HG03354 (cell line): ENCODE measurements at regions not wholly inside any gene's neighbourhood (a gene's known extent, or its start where the extent isn't known, plus 50 kb on each side); places are given as distances from the start of the nearest gene placed in this dataset.

Experiments
- ATAC-seq: cut with Tn5 transposase; IDR thresholded peaks from one replicate; pipeline ENCODE4 v1.9.1; 2021; ENCODE audit warnings: mild to moderate bottlenecking; ENCODE audit not compliant: unreplicated experiment, poor library complexity, severe bottlenecking

DNA sequence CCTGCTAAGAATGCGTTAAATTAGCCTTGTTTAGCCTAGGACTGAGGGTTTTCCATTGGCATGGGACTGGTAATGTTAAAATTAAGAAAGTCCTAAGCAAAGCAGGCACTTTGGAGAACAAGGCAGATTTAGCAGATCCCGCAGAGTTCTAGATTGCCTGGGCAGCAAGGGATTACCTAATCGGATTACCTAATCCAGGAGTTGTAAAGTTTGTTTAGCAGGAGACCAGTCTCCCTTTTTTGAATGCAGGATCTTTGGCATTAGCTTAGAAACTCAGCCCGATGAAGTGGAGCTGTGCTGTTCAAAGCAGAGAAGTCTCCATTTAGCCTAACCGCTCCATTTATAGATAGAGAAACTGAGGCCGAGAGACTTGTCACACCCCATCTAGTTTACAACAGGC, 206.0 kb downstream of the DMRT2 start:
- ATAC-seq: no peak

DNA sequence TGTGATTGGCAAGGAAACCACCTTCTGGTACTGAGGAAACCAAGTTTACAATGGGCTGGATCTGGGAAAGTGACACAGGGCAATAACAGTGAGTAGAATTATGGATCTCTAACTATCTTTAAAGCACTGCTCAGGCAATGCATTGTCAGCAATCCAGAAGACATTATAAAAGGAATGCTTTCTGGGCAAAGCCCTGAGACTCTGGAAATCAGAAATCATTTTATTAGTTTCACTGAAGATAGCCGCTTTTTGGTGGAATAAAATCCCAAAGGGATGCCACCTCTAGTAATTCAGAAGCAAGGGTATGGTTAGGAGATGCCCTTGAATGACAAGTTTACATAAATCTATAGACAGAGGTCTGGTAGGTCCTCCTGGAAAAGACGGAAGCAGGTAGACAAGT, 211.1 kb downstream of the DMRT2 start:
- no peak for ATAC-seq

GRCh38 chr9:1261879-1262766, 212.0 kb downstream of the DMRT2 start:
- ATAC-seq: no peak

- peak; percentile 80 for ATAC-seq
These were observed 217.0 kb downstream of the DMRT2 start for GRCh38 chr9:1267141-1267570.

DNA sequence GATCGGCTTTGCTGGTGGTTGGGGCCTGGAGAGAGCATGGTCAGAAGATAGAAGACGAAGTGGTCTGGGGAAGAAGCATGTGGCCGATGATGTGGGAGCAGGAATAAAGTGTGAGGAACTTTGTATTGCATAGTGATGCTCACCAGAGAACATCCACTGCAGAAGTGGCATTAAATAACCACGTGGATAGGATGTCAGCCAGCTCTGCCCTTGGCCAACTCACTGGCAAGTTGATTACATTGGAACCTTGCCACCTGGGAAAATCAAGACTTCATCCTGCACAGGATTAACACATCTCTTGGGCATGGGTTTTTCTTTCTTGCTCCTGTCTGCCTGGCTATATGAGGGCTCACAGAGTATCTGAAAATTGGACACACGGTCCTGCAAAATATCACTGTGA, 217.4 kb downstream of the DMRT2 start:
- ATAC-seq: no peak

DNA sequence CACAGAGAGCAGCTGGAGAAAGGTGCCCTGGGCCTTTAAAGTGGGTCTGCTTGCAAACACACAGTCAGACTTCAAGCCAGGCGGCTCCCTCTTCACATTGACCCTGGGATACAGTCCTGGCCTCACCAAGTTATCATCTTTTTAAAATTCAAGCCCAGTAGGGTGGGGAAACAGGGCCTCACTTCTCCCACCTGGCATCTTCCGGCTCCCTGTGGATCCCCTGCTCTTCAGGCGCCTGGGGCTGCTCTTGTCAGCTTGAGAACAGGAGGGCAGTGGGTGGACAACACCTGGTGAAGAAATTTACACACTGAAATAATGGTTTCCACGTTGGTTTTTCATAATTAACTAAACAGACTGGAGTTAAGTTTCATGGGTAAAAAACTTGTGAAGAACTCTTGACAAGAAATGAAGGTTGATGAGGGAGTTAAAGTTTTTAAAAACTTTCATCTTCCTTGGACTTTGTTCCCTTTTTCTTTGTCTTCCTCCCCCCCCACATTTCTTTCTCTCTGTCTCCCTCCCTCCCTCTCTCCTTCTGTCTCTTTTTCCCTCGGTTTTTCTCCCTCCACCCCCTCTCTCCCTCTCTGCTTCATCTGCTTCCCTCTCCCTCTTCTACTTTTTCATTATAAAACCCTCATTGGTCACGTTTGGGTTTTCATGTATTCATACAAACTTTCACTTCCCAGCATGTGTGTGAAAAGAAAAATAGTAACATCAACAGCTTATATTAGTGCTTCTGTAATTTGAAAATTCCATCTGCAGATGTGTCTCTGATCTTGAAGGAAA, 219.6 kb downstream of the DMRT2 start:
- no peak for ATAC-seq

- ATAC-seq: no peak
These were observed 221.2 kb downstream of the DMRT2 start for GRCh38 chr9:1271367-1271766.

DNA sequence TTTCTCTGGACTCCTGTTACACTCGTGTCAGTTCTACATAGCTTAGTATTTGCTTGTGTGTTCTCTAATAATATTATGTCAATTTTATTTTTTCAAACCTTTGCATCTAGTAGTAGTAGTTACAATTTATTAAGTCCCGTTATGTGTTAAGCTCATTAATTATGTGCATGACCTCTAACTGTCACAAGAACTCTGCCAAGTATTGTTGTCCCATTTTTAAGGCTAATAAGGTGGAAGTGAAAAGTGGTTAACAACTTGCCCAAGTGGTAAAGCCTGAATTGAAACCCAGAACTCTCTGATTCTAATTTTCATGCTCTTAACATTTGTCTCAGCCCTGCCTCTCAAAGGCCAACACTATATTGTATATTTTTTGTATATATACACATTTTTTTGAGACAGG, 221.6 kb downstream of the DMRT2 start:
- no peak for ATAC-seq

- no peak for ATAC-seq
These were observed 222.3 kb downstream of the DMRT2 start for GRCh38 chr9:1272488-1272887.

DNA sequence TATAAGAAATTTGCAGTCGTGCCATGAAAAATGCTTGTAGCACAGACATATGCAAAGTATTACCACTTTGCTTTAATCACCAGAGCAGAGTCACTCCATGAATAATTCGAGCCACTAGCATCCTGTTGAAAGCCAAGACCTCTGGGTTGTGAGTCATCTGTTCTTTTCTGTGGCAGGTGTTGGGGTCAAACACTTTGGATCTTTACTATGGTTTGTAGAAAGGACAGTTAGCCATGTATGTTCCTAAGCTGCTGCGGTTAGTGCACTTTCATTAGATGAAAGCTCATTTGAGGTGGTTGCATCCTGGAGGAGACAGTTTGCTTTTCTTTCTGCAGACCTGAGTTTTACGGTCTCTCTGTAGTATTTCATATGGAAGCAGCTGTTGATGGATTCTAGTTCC, 223.7 kb downstream of the DMRT2 start:
- ATAC-seq: no peak

DNA sequence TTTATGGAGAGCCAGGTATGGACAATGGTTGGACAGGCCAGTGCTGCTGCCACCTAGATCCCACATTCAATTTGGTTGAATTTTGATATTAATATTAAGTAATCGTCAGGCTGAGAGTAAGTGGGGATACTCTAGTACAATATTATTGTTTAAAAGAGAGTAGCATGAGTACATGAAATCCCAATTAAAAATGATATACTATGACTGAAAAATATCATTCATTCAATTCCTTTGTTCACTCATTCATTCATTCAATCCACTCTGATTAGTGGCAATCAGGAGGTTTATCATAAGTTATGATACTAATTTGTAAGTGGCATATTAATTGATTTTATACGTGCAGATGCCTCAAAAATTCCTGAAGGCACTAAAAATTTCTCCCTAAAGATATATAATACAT, 224.2 kb downstream of the DMRT2 start:
- ATAC-seq: no peak

GRCh38 chr9:1276474-1276873, 226.3 kb downstream of the DMRT2 start:
- no peak for ATAC-seq

DNA sequence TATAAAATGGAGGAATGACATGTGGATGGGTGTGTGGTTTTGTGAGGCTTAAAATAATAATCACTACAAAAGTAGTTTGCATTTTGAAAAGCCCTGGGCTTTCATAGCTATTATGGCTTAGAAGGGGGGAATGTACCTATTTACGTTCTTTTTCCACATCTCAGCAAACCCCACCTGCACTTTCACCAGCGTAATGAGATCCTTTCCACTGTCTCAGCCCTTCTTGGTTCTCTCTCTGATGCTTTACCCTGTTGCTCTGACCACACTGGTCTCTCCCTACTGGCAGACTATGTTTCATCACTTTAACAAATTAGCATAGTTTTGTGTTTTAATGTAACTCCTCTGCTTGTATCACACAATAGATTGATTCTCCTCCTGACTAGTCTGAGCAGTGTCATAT, 234.6 kb downstream of the DMRT2 start:
- ATAC-seq: no peak

DNA sequence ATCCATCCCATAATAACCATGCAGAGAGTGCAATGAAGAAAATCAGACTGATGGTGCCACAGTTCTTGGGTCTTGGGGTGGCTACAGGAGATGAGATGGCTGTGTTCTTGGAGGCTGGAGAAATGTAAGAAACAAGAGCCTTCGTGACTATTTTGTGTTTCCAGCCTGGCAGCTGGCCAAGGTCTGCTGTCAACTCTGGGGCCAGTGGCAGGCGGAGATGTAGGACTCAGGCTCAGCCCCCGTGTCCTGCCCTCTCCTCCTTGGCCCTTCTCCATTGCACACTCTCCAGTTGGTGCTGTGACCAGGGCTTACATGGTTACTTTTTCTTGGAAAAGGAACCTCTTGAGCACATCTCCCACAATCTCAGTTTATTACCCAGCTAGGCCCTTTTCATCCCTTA, 235.4 kb downstream of the DMRT2 start:
- ATAC-seq: no peak

GRCh38 chr9:1292384-1292783, 242.2 kb downstream of the DMRT2 start:
- no peak for ATAC-seq

DNA sequence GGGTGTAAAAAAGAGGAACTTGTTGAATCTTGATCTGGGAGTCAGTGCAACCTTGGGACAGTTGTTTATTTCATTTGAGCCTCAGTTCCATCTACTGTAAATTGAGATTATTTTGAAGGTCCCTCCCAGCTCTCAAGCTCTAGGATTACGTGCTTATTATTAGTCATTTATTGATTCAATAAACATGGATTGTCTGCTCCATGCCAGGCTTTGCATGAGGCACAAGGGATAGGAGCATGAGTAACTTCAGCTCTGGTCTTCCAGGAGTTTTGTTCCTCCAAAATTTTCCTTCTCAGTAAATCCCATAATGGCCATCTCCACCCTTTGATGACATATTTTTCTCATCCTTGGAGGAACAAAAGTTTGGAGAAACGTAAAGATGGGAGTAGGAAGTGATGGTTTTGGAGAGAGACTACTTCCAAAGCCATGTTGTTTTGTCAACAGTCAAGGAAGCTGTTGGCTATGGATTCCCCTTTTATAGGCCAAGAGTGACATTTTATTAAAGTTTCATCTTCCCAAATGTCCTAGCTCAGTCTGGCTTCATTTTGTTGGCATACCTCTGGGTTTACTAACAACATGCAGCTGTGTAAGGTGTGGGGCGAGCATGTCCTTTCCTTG, 244.6 kb downstream of the DMRT2 start:
- no peak for ATAC-seq

DNA sequence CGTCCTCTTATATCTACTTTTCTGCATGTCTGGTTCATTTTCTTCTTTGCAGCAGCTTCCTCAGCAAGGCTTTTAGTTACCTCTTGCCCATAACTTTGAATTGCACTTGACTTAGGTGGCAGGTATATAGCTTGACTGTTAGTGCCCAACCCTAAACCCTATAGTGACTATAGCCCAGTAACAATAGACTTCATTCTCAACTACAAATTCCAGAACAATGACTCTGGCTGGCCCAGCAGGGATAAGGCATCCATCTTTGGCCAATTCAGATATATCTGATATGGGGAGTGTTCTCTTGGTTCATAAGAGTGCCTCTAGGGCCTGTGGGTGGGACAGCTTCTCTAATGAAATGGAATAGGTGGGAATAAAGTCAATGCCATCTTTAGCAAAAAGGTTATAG, 246.2 kb downstream of the DMRT2 start:
- ATAC-seq: no peak

- no peak for ATAC-seq
These were observed 247.9 kb downstream of the DMRT2 start for GRCh38 chr9:1298046-1298445.

DNA sequence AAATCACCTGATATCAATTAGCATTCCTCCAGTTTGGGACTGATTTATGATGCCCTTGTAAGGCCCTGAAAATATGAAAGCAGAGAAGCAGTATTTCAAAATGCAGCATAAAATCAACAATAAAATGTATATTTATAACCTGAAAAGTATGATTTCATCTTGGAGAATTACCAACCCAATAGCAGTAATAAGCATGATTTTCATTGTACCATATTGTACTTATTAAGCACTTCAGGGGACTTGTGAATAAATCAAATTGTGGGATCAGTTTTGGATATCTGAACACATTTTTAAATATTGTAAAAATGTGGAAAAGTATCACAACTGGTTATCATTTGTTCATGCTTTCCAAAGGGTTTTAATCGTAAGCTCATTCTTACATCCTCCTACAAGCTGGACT, 250.8 kb downstream of the DMRT2 start:
- no peak for ATAC-seq

- ATAC-seq: no peak
These were observed 253.8 kb downstream of the DMRT2 start for GRCh38 chr9:1303932-1304331.
